Activated naive CD8-positive, alpha-beta T cell treated with anti-CD3 and anti-CD28 coated beads, Interleukin-2, amount 50 U/mL, for 24 hours (primary cell): ENCODE measurements at regions not wholly inside any gene's neighbourhood (a gene's known extent, or its start where the extent isn't known, plus 50 kb on each side); places are given as distances from the start of the nearest gene placed in this dataset.

Experiments
- ATAC-seq: fragments of 150-1000 bp; cut with Tn5 transposase; one replicate; pipeline ENCODE4 v1.10.0; 2021
- DNase-seq: peaks from one replicate; pipeline ENCODE4 v3.0.0; 2021
- H3K27ac Mint-ChIP-seq: one replicate; pipeline ENCODE4 v1.8.0; 2021; ENCODE audit warnings: mild to moderate bottlenecking, mixed read lengths
- H3K27me3 Mint-ChIP-seq: one replicate; pipeline ENCODE4 v1.8.0; 2021; ENCODE audit warnings: mixed read lengths
- H3K36me3 Mint-ChIP-seq: one replicate; pipeline ENCODE4 v1.8.0; 2021; ENCODE audit warnings: low read depth, mixed read lengths
- H3K4me1 Mint-ChIP-seq: one replicate; pipeline ENCODE4 v1.8.0; 2021; ENCODE audit warnings: mixed read lengths
- H3K4me3 Mint-ChIP-seq: one replicate; pipeline ENCODE4 v1.8.0; 2021; ENCODE audit warnings: mild to moderate bottlenecking, moderate library complexity, mixed read lengths
- H3K9me3 Mint-ChIP-seq: one replicate; pipeline ENCODE4 v1.8.0; 2021; ENCODE audit warnings: mixed read lengths

DNA sequence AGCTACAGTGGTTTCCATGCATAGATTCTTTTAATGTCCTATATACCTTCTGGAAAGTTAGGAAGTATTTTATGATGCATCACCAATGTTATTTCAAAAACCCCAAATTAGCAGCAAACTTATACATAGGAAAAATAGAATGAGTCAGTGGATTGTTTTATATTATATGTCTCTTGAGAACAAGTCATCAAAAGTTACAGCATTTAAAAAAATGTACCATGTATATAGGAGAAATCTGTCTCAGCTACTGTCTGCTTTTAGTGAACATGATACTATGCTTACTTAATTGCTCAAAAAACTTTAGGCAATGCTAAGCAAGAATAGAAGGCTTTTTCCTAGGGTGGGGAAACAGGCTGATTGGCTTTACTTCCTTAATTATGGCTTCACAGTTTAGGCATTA is 365.3 kb downstream of the SAMD5 start:
- DNase-seq (no peak), ATAC-seq (no peak)
- Mint-ChIP-seq H3K4me3 (no peak overlapping the region), H3K9me3 (no peaks in the 10 kb centered on the region), H3K27me3 (no peaks in the 10 kb centered on the region), H3K4me1 (no peaks in the 10 kb centered on the region), H3K27ac (no peak overlapping the region), H3K36me3 (no peaks in the 10 kb centered on the region)

DNA sequence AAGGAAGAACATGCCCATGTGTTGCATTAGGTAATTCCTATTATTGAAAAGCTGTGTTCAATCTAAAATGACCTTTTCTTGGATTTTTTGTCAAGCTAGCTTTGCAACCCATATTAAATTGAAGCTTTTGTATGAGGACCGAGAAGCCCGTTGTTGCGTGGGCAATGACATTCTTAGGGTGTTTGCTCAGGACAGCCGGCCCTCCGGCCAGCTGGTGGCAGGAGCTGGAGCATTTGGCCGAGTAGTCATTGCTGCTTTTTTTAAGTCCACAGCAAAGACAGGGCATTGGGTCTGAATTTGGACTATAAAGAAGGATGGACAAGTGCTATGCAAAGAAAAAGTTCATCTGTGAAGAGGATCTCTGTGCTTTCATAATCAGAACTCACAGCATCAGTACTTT is 365.8 kb downstream of the SAMD5 start:
- DNase-seq = no peak
- no peak overlapping the region for H3K4me3 Mint-ChIP-seq
- no peak for ATAC-seq
- H3K27me3 Mint-ChIP-seq = no peaks in the 10 kb centered on the region
- H3K9me3 Mint-ChIP-seq = no peaks in the 10 kb centered on the region
- H3K36me3 Mint-ChIP-seq = no peaks in the 10 kb centered on the region
- H3K27ac Mint-ChIP-seq = no peak overlapping the region
- H3K4me1 Mint-ChIP-seq = no peaks in the 10 kb centered on the region

DNA sequence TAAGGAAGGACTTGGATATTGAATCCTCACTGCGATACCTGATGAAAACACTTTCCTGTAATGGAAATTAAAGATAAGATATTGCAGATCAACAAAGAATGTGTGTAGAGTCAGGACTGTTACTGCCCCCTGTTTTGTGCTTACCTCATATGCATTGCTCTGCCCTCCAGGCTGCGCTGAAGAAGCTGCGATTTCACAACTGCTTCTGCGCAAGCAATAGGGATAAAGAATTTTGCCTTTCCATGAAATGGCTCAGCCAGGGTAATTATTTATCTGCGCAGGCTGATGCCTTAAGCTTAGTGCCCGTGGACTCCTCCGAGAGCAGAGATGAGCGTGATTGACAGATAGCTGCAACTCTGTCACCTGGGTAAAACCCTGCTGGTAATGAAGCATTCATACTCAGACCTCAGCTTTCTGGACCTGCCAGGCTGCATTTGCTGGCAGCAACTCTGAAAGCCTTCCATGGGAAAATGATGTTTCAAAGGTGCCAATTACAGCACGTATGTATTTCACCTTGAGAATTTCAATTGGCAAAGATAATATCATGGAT is 370.6 kb downstream of the SAMD5 start:
- H3K27ac Mint-ChIP-seq = no peak overlapping the region
- no peaks in the 10 kb centered on the region for H3K36me3 Mint-ChIP-seq
- ATAC-seq = no peak
- no peaks in the 10 kb centered on the region for H3K4me1 Mint-ChIP-seq
- no peak overlapping the region for H3K4me3 Mint-ChIP-seq
- no peaks in the 10 kb centered on the region for H3K9me3 Mint-ChIP-seq
- no peaks in the 10 kb centered on the region for H3K27me3 Mint-ChIP-seq
- no peak for DNase-seq

DNA sequence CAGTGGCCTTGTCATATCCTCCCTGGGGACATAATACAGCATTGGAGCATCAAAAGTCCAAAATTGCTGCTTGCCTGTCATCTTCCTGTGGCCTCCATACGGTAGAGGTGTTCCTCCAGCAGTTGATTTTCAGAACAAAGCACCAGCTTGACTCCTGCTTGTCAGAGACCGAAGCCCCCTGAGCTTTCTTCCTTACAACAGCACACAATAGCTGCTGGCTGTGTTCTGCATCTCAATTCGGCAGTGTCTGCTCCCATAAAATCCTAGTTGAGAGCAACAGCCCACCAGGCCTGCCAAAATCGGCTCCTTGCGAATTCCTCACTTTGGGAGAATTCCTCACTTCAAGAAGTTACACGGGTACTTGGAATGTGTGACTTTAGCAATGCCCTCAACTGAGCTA is 372.9 kb downstream of the SAMD5 start:
- Mint-ChIP-seq H3K36me3 (no peaks in the 10 kb centered on the region), H3K4me1 (no peaks in the 10 kb centered on the region), H3K27me3 (no peaks in the 10 kb centered on the region), H3K27ac (no peak overlapping the region), H3K4me3 (no peak overlapping the region), H3K9me3 (no peaks in the 10 kb centered on the region)
- ATAC-seq (no peak), DNase-seq (no peak)

DNA sequence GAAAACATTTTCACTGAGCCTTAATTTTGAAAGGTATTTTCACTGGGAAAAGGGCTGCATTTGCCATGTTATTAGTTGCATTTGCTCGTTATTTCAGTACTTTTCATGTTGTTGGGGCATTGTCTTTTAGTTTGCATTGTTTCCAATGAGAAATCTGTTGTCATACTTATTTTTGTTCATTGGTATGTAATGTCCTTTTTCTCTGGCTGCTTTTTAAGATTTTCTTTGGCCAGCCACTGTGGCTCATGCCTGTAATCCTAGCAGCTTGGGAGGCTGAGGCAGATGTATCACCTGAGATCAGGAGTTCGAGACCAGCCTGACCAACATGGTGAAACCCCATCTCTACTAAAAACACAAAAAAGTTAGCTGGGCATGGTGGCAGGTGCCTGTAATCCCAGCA is 379.9 kb downstream of the SAMD5 start:
- H3K4me3 Mint-ChIP-seq = no peak overlapping the region
- H3K36me3 Mint-ChIP-seq = no peaks in the 10 kb centered on the region
- H3K27me3 Mint-ChIP-seq = no peaks in the 10 kb centered on the region
- H3K9me3 Mint-ChIP-seq = peaks cover 6% of the 10 kb centered on the region
- H3K4me1 Mint-ChIP-seq = no peaks in the 10 kb centered on the region
- H3K27ac Mint-ChIP-seq = no peak overlapping the region
- ATAC-seq (no peak), DNase-seq (no peak)

DNA sequence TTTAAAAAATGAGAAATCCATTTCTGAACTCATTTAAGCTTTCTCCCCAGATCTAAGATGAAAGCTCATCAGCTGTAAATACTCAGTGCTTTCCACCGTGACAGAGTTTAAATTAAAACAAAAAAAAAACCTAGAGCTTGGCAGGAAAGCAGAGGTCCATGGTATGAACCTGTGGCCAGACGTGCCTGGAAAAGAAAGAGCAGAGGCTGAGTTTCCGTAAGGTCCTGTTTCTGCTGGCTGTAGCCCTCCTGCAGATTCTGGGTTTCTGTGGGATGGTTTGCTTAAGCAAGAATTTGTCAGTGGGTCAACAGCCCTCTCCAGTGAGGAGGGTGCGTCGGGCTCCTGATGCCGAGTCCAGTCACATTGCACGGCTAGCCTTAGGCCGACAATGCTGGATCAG is 383.2 kb downstream of the SAMD5 start:
- ATAC-seq = no peak
- Mint-ChIP-seq H3K9me3 (peaks cover 6% of the 10 kb centered on the region), H3K36me3 (no peaks in the 10 kb centered on the region), H3K27ac (no peak overlapping the region), H3K4me1 (no peaks in the 10 kb centered on the region), H3K27me3 (no peaks in the 10 kb centered on the region), H3K4me3 (no peak overlapping the region)
- DNase-seq = no peak

DNA sequence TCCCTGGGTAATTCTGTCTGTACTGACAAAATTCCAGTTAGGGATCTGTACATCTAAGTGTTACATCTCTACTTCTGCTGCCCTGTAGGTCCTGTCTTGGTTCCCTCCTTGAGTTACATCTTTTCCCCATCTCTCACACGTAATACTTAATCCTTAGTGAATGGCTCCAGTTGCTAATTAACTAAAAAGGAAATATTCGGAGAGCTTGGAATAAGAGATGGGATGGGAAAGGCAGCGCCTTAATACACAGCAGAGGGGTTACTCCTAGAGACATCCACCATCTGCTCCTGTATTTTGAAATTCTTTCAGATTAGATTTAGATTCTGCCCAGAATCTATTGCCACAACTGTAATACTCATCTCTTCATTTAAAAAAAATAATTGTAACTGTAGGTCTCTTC is 384.0 kb downstream of the SAMD5 start:
- Mint-ChIP-seq H3K4me1 (no peaks in the 10 kb centered on the region), H3K4me3 (no peak overlapping the region), H3K36me3 (no peaks in the 10 kb centered on the region), H3K9me3 (peaks cover 6% of the 10 kb centered on the region), H3K27ac (no peak overlapping the region), H3K27me3 (no peaks in the 10 kb centered on the region)
- DNase-seq = no peak
- no peak for ATAC-seq

DNA sequence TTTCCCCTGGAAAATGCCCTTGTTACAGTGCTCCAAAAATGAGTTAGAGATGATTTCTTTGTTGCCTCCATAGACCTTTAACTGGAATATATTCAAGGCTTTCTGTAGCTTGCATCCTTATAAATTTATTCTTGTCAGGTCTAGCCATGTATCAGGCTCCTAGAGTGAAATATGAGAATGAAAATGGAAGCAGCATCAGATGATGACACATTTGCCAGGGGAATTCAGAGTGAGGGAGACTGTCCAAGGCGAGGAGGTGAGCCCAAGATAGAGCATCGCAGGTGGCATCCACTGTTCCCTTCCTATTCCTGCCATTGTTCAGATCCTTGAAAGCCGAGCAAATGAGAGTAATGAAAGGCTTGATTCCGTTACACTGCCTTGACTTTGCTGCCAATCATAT is 386.8 kb downstream of the SAMD5 start:
- no peaks in the 10 kb centered on the region for H3K27me3 Mint-ChIP-seq
- ATAC-seq = no peak
- no peak overlapping the region for H3K4me3 Mint-ChIP-seq
- no peaks in the 10 kb centered on the region for H3K36me3 Mint-ChIP-seq
- H3K9me3 Mint-ChIP-seq = no peaks in the 10 kb centered on the region
- no peak overlapping the region for H3K27ac Mint-ChIP-seq
- no peak for DNase-seq
- no peaks in the 10 kb centered on the region for H3K4me1 Mint-ChIP-seq

DNA sequence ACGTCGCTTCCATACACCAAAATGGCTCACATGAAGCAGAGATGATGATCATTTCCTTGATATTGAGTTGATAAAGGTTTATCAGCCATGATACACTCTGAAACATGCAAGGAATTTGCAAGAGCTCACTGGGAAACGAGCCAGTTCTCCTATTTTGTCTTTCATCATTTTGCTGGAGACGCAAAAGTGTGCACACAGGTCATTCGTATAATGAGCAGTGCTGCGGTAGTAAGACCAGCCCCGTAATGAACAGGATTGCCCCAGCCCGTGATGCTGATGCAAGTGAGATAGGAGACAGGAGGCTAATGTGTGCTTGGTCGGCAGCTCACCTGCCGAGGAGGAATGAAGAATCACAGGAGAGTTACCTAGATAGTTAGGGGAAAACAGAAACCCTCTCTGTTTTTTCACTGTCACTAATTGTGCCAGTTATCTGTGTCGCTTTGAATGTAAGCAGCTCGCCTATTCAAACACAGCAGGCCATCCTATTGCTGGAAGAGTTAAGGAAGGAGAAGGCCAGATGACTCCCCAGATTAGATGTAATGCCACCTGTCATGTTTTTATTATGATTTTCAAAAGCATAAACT is 391.8 kb downstream of the SAMD5 start:
- H3K9me3 Mint-ChIP-seq = no peaks in the 10 kb centered on the region
- H3K27ac Mint-ChIP-seq = no peak overlapping the region
- H3K27me3 Mint-ChIP-seq = no peaks in the 10 kb centered on the region
- H3K4me3 Mint-ChIP-seq = no peak overlapping the region
- no peaks in the 10 kb centered on the region for H3K36me3 Mint-ChIP-seq
- DNase-seq (no peak), ATAC-seq (no peak)
- no peaks in the 10 kb centered on the region for H3K4me1 Mint-ChIP-seq

DNA sequence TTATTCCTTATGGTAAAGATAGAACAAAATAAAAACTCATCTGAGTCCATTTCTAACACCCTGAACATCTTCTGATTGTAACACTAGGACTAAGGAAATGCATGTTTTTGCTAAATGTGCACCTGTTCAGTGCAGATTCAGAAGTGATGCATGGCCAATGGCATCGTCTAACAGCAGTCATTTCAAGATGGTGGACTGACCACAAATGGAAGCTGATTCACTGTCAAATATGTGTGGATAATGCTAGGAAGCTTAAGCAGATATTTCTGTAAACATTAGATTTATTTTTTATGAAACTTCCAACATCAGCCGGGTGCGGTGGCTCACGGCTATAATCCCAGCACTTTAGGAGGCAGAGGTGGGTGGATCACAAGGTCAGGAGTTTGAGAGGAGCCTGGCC is 394.8 kb downstream of the SAMD5 start:
- no peak overlapping the region for H3K4me3 Mint-ChIP-seq
- H3K27me3 Mint-ChIP-seq = no peaks in the 10 kb centered on the region
- H3K36me3 Mint-ChIP-seq = no peaks in the 10 kb centered on the region
- ATAC-seq (no peak), DNase-seq (no peak)
- no peaks in the 10 kb centered on the region for H3K4me1 Mint-ChIP-seq
- no peaks in the 10 kb centered on the region for H3K9me3 Mint-ChIP-seq
- H3K27ac Mint-ChIP-seq = no peak overlapping the region

DNA sequence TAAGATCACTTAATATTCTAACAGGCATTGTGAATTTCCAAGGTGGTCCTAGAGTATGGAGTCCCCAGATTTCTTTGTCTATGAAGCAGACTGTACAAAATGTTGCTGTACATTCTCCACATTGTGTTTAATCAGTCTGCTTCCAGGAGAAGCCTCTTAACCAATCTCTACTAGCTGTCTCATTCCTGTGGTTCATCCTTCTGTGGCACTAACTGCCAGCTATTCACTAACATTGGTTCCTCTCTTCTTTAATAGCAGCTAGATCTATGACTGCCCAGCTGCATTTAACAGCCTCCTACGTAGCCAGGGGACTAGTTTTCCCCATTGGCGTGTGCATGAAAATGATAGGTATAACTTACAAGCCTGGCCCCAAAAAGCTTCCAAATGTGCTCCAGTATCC is 395.4 kb downstream of the SAMD5 start:
- no peaks in the 10 kb centered on the region for H3K27me3 Mint-ChIP-seq
- H3K4me3 Mint-ChIP-seq = no peak overlapping the region
- no peaks in the 10 kb centered on the region for H3K36me3 Mint-ChIP-seq
- ATAC-seq (no peak), DNase-seq (no peak)
- H3K9me3 Mint-ChIP-seq = no peaks in the 10 kb centered on the region
- H3K27ac Mint-ChIP-seq = no peak overlapping the region
- H3K4me1 Mint-ChIP-seq = no peaks in the 10 kb centered on the region

DNA sequence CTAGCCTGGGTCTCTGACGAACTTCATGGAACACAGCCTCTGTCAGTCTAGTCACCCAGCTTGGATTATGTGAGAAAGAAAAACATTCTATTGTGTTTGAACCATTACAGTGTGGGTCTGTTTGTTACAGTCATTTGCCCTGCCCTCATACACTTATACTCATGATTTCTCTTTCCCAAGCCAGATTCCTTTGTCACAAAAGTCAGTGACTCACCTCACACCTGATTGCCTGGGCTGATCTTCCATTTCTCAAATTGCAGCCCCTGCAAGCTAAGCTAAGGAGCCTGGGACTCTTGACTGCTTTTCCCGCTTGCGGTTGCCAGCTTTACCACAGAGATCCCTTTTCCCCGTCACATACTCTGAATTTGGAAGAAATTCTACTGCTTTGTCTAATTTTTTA is 395.9 kb downstream of the SAMD5 start:
- Mint-ChIP-seq H3K27ac (no peak overlapping the region), H3K27me3 (no peaks in the 10 kb centered on the region), H3K4me1 (no peaks in the 10 kb centered on the region), H3K4me3 (no peak overlapping the region), H3K9me3 (no peaks in the 10 kb centered on the region), H3K36me3 (no peaks in the 10 kb centered on the region)
- ATAC-seq (no peak), DNase-seq (no peak)

DNA sequence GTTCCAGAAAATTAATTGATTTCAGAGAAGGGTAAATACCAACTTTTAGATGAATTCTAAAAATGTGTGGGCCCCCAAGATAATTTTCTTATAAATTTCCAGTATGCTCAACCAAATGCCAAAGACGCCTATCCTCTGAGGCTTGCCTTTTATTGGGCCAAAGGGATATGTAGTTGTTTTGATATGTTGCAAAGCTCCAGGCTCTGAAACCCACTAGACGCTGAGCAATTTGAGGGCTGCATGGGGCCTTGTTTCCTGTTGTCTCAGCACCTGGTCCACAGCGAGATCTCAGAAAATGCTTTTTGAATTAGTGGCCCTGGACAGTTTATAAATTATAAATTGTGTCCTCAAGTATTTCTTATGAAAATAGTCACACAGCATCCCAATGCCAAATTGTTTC is 397.2 kb downstream of the SAMD5 start:
- H3K36me3 Mint-ChIP-seq = no peaks in the 10 kb centered on the region
- ATAC-seq (no peak), DNase-seq (no peak)
- no peak overlapping the region for H3K27ac Mint-ChIP-seq
- H3K9me3 Mint-ChIP-seq = no peaks in the 10 kb centered on the region
- H3K4me1 Mint-ChIP-seq = no peaks in the 10 kb centered on the region
- H3K4me3 Mint-ChIP-seq = no peak overlapping the region
- H3K27me3 Mint-ChIP-seq = no peaks in the 10 kb centered on the region

DNA sequence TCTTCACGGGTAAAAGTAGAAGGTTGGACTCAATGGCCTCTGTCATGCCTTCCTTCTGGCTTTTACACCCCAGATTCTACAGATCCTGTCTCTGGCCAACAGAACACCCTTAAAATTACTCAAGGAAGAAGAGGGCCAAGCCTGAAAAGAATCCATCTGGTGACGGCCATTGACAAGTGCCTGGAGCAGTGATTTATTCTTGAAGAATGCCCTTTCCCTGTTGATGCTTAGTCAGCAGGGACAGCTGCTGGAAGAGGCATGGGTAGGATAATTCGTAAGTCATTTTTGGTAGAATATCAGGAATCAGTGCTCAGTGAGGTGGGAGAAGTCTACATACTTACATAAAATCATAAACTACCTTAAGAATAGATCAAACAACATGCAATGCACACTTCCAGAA is 397.9 kb downstream of the SAMD5 start:
- no peak for ATAC-seq
- Mint-ChIP-seq H3K36me3 (no peaks in the 10 kb centered on the region), H3K27ac (no peak overlapping the region), H3K4me3 (no peak overlapping the region), H3K4me1 (no peaks in the 10 kb centered on the region), H3K9me3 (no peaks in the 10 kb centered on the region), H3K27me3 (no peaks in the 10 kb centered on the region)
- DNase-seq = no peak

DNA sequence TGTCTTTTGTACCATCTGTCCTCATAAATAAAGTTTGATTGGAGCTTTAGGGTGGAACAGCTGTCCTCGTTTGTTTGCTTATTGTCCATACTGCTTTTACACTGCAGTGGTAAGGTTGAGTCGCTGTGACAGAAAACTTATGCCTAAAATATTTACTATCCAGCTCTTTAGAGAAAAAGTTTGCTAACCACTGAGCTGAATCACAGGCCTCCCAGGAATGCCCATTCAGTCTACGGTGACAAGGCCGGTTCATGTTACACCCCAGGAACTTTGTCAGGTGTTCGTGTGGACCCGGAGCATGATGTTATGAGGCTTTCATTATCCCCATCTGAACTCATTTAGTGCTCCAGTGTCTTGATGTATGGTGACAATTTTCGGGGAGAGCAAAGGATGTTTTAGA is 401.1 kb downstream of the SAMD5 start:
- Mint-ChIP-seq H3K27ac (no peak overlapping the region), H3K27me3 (no peaks in the 10 kb centered on the region), H3K4me1 (no peaks in the 10 kb centered on the region), H3K9me3 (no peaks in the 10 kb centered on the region), H3K4me3 (no peak overlapping the region), H3K36me3 (no peaks in the 10 kb centered on the region)
- ATAC-seq (no peak), DNase-seq (no peak)

DNA sequence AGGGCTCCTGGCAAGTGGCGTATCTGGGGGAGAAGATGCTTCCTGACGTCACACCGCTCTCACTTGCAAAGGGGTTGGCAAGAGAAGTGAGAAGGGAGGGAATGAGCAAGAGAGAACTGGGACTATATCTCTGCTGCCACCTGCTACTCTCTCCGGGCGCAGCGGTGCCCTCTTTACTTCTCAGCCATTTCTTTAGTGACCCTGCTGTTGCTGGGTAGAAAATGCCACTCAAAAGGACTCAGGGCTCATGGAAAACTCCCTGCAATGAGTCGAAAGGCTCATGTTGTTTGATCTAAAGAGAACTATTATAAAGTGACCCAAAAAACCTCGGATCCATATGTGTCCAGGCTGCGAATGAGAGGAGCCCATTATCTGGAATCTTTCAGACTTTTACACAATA is 401.8 kb downstream of the SAMD5 start:
- DNase-seq = no peak
- Mint-ChIP-seq H3K36me3 (no peaks in the 10 kb centered on the region), H3K4me1 (no peaks in the 10 kb centered on the region), H3K4me3 (no peak overlapping the region), H3K27ac (no peak overlapping the region), H3K27me3 (no peaks in the 10 kb centered on the region), H3K9me3 (no peaks in the 10 kb centered on the region)
- no peak for ATAC-seq
